ENCODE measurements at regions not wholly inside any gene's neighbourhood (a gene's known extent, or its start where the extent isn't known, plus 50 kb on each side); places are given as distances from the start of the nearest gene placed in this dataset.

DNA sequence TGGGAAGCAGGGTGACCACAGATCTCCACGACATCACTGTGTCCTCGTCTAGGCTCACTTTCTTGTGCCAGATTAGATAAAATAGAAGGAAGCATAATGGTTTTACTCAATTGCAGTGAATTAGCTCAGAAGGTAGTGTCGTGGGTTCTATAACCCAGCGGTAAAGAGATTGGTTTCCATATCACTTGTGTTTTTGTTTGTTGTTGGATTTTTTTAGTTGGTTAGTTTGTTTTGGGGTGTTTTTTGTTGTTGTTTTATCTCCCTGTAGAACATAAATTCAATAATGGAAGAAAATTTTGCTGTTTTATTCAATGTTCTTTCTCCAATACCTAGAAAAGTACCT, 85.9 kb upstream of the PRSS16 start:
- Mint-ChIP-seq H3K9me3 (peaks cover 3% of the 10 kb centered on the region; the same call in 1 of the 3 replicates), H3K4me1 (peaks cover 17% of the 10 kb centered on the region), H3K27ac (peak overlapping the region; percentile 90), H3K27me3 (ENCODE audit: insufficient read depth, low read depth, poor library complexity) (peaks cover 24% of the 10 kb centered on the region), H3K4me3 (peak overlapping the region; percentile 64), H3K36me3 (ENCODE audit: low read depth) (no peaks in the 10 kb centered on the region)
- peaks cover 12% of the 10 kb centered on the region for H3K4me1 ChIP-seq (ENCODE audit: insufficient read depth)
- no peak for DNase-seq (ENCODE audit: low spot score)
- H4K20me1 ChIP-seq (replicated peaks; ENCODE audit: insufficient read depth), result no peaks in the 10 kb centered on the region
- H3K9me2 ChIP-seq (ENCODE audit: insufficient read depth), result no peaks in the 10 kb centered on the region
- peak overlapping the region; percentile 42 for H3K4me2 ChIP-seq
- no peak overlapping the region for H3K27ac ChIP-seq (ENCODE audit: low read depth)
- TF ChIP-seq ZNF331 (CRISPR knock-in tag; IDR thresholded peaks at IDR 0.05; ENCODE audit: low read depth), result no peak
- TF ChIP-seq ZNF114 (CRISPR knock-in tag; IDR thresholded peaks at IDR 0.05), result no peak
- no peak for TF ChIP-seq JUNB (IDR thresholded peaks at IDR 0.05; ENCODE audit: unreplicated experiment)
- TF ChIP-seq REST (IDR thresholded peaks at IDR 0.05; ENCODE audit: unreplicated experiment), result no peak
- TF ChIP-seq EZH2phosphoT487 (IDR thresholded peaks at IDR 0.05; ENCODE audit: unreplicated experiment), result no peak
- TF ChIP-seq NANOG (IDR thresholded peaks at IDR 0.05; ENCODE audit: borderline replicate concordance), result no peak
- TF ChIP-seq STAT1 (IDR thresholded peaks at IDR 0.05; ENCODE audit: unreplicated experiment), result no peak
- TF ChIP-seq, protein P1, sequence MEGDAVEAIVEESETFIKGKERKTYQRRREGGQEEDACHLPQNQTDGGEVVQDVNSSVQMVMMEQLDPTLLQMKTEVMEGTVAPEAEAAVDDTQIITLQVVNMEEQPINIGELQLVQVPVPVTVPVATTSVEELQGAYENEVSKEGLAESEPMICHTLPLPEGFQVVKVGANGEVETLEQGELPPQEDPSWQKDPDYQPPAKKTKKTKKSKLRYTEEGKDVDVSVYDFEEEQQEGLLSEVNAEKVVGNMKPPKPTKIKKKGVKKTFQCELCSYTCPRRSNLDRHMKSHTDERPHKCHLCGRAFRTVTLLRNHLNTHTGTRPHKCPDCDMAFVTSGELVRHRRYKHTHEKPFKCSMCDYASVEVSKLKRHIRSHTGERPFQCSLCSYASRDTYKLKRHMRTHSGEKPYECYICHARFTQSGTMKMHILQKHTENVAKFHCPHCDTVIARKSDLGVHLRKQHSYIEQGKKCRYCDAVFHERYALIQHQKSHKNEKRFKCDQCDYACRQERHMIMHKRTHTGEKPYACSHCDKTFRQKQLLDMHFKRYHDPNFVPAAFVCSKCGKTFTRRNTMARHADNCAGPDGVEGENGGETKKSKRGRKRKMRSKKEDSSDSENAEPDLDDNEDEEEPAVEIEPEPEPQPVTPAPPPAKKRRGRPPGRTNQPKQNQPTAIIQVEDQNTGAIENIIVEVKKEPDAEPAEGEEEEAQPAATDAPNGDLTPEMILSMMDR (conservative IDR thresholded peaks at IDR 0.05; ENCODE audit: low read depth in 2 of 2), result no peak
- TF ChIP-seq, protein P2, sequence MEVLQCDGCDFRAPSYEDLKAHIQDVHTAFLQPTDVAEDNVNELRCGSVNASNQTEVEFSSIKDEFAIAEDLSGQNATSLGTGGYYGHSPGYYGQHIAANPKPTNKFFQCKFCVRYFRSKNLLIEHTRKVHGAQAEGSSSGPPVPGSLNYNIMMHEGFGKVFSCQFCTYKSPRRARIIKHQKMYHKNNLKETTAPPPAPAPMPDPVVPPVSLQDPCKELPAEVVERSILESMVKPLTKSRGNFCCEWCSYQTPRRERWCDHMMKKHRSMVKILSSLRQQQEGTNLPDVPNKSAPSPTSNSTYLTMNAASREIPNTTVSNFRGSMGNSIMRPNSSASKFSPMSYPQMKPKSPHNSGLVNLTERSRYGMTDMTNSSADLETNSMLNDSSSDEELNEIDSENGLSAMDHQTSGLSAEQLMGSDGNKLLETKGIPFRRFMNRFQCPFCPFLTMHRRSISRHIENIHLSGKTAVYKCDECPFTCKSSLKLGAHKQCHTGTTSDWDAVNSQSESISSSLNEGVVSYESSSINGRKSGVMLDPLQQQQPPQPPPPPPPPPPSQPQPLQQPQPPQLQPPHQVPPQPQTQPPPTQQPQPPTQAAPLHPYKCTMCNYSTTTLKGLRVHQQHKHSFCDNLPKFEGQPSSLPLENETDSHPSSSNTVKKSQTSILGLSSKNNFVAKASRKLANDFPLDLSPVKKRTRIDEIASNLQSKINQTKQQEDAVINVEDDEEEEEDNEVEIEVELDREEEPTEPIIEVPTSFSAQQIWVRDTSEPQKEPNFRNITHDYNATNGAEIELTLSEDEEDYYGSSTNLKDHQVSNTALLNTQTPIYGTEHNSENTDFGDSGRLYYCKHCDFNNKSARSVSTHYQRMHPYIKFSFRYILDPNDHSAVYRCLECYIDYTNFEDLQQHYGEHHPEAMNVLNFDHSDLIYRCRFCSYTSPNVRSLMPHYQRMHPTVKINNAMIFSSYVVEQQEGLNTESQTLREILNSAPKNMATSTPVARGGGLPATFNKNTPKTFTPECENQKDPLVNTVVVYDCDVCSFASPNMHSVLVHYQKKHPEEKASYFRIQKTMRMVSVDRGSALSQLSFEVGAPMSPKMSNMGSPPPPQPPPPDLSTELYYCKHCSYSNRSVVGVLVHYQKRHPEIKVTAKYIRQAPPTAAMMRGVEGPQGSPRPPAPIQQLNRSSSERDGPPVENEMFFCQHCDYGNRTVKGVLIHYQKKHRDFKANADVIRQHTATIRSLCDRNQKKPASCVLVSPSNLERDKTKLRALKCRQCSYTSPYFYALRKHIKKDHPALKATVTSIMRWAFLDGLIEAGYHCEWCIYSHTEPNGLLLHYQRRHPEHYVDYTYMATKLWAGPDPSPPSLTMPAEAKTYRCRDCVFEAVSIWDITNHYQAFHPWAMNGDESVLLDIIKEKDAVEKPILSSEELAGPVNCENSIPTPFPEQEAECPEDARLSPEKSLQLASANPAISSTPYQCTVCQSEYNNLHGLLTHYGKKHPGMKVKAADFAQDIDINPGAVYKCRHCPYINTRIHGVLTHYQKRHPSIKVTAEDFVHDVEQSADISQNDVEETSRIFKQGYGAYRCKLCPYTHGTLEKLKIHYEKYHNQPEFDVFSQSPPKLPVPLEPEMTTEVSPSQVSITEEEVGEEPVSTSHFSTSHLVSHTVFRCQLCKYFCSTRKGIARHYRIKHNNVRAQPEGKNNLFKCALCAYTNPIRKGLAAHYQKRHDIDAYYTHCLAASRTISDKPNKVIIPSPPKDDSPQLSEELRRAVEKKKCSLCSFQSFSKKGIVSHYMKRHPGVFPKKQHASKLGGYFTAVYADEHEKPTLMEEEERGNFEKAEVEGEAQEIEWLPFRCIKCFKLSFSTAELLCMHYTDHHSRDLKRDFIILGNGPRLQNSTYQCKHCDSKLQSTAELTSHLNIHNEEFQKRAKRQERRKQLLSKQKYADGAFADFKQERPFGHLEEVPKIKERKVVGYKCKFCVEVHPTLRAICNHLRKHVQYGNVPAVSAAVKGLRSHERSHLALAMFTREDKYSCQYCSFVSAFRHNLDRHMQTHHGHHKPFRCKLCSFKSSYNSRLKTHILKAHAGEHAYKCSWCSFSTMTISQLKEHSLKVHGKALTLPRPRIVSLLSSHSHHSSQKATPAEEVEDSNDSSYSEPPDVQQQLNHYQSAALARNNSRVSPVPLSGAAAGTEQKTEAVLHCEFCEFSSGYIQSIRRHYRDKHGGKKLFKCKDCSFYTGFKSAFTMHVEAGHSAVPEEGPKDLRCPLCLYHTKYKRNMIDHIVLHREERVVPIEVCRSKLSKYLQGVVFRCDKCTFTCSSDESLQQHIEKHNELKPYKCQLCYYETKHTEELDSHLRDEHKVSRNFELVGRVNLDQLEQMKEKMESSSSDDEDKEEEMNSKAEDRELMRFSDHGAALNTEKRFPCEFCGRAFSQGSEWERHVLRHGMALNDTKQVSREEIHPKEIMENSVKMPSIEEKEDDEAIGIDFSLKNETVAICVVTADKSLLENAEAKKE (CRISPR knock-in tag; IDR thresholded peaks at IDR 0.05), result no peak
- H2AFZ ChIP-seq, result no peak overlapping the region
- H3K36me3 ChIP-seq (ENCODE audit: insufficient read depth), result no peaks in the 10 kb centered on the region
- H3F3A ChIP-seq (replicated peaks; ENCODE audit: low read depth), result no peaks in the 10 kb centered on the region; the same call in 1 of the 2 replicates
- no peaks in the 10 kb centered on the region for H3K79me2 ChIP-seq (replicated peaks; ENCODE audit: insufficient read depth)
- H3K4me3 ChIP-seq, result 0 out of 2 replicates have a peak overlapping the region, but pooled peaks have one; percentile 28
- no peak for ATAC-seq
- H3K27me3 ChIP-seq (ENCODE audit: insufficient read depth), result peaks cover 4% of the 10 kb centered on the region; the same call in 1 of the 2 replicates
